ENCODE measurements at regions not wholly inside any gene's neighbourhood (a gene's known extent, or its start where the extent isn't known, plus 50 kb on each side); places are given as distances from the start of the nearest gene placed in this dataset.

DNA sequence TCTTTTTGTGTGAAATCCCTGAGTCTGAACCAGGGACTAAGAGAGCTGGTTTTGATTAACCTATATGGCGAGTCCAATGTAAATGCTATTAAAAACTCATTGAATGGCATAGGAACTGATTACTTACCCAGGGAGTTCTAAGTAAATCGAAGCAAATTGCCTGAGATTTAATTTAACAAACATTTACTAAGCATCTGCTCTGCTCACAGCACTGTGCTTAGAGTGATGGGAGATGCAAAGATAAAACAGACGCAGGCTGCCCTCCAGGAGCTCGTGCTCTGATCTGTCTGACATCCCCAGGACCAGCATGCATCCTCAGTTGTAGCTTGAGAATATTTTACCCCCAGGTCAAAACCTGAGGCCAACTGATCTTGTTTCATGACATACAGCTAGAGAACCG lies 247.9 kb downstream of the NR2F2 start:
- POLR2A ChIA-PET = no interaction called here
- CTCF ChIA-PET = no interaction called here
- H3K9me3 ChIP-seq (ENCODE audit: control insufficient read depth, insufficient read depth, low read length) = no peaks in the 10 kb centered on the region
- no peak overlapping the region for H3K27ac ChIP-seq (ENCODE audit: low read depth, low read length)
- no peak for DNase-seq (ENCODE audit: low read depth, low spot score)
- H3K27me3 ChIP-seq (ENCODE audit: control insufficient read depth, insufficient read depth, low read length) = no peaks in the 10 kb centered on the region
- H3K4me3 ChIP-seq (ENCODE audit: low read depth, low read length) = no peak overlapping the region
- TF ChIP-seq, protein P1, sequence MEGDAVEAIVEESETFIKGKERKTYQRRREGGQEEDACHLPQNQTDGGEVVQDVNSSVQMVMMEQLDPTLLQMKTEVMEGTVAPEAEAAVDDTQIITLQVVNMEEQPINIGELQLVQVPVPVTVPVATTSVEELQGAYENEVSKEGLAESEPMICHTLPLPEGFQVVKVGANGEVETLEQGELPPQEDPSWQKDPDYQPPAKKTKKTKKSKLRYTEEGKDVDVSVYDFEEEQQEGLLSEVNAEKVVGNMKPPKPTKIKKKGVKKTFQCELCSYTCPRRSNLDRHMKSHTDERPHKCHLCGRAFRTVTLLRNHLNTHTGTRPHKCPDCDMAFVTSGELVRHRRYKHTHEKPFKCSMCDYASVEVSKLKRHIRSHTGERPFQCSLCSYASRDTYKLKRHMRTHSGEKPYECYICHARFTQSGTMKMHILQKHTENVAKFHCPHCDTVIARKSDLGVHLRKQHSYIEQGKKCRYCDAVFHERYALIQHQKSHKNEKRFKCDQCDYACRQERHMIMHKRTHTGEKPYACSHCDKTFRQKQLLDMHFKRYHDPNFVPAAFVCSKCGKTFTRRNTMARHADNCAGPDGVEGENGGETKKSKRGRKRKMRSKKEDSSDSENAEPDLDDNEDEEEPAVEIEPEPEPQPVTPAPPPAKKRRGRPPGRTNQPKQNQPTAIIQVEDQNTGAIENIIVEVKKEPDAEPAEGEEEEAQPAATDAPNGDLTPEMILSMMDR (IDR thresholded peaks at IDR 0.05; ENCODE audit: low read depth, low read length) = no peak

DNA sequence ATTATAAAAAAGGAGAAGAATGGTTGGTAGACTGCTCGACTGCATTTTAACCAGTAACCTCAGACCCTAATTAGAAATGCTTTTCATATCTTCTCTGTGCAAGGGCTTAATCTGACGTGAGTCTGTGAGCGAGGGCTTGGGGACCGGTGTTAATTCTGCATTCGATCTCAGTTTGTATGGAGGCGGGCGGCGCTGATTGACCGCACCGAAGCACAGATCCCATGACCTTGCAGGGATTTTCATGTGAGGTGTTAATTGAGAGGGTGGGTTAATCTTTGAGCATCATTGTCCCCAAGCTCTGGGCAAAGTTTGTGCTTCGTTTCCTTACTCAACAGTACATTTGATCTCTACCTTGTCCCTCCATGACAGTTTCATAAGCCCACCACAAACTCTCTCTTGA lies 250.9 kb downstream of the NR2F2 start:
- H3K27me3 ChIP-seq (ENCODE audit: control insufficient read depth, insufficient read depth, low read length) = peaks cover 2% of the 10 kb centered on the region
- H3K27ac ChIP-seq (ENCODE audit: low read depth, low read length) = no peak overlapping the region
- H3K9me3 ChIP-seq (ENCODE audit: control insufficient read depth, insufficient read depth, low read length) = no peaks in the 10 kb centered on the region
- CTCF ChIA-PET = no interaction called here
- H3K4me3 ChIP-seq (ENCODE audit: low read depth, low read length) = no peak overlapping the region
- TF ChIP-seq, protein P1 (IDR thresholded peaks at IDR 0.05; ENCODE audit: low read depth, low read length) = no peak
- DNase-seq (ENCODE audit: low read depth, low spot score) = no peak
- POLR2A ChIA-PET = no interaction called here

DNA sequence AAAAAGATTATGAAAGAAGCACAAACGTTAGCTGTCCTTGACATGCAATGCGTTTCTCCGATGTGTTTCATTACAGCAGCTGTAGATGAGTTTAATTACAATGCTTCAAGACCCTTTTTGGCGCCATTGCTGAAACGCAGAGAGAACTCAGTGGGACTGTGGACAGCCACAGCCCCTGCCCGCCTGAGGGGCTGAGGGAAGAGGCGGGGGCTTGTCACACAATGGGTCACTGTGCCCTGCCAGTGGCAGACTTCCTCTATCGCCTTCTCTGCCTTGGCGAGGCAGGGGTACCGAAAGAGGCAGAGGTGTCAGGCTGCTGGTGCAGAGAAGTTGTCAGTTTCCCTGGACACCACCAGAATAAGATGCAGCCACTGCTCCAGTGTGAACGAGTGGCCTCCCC lies 252.0 kb downstream of the NR2F2 start:
- DNase-seq (ENCODE audit: low read depth, low spot score) = no peak
- CTCF ChIA-PET = interaction anchor here (0.6 kb wide), 1 partner anchor 383 kb away, joined by 3 read pairs; no protein-coding TSS in a partner anchor
- H3K9me3 ChIP-seq (ENCODE audit: control insufficient read depth, insufficient read depth, low read length) = no peaks in the 10 kb centered on the region
- TF ChIP-seq, protein P1 (IDR thresholded peaks at IDR 0.05; ENCODE audit: low read depth, low read length) = no peak
- H3K27me3 ChIP-seq (ENCODE audit: control insufficient read depth, insufficient read depth, low read length) = peaks cover 2% of the 10 kb centered on the region
- H3K27ac ChIP-seq (ENCODE audit: low read depth, low read length) = no peak overlapping the region
- H3K4me3 ChIP-seq (ENCODE audit: low read depth, low read length) = no peak overlapping the region
- POLR2A ChIA-PET = no interaction called here

DNA sequence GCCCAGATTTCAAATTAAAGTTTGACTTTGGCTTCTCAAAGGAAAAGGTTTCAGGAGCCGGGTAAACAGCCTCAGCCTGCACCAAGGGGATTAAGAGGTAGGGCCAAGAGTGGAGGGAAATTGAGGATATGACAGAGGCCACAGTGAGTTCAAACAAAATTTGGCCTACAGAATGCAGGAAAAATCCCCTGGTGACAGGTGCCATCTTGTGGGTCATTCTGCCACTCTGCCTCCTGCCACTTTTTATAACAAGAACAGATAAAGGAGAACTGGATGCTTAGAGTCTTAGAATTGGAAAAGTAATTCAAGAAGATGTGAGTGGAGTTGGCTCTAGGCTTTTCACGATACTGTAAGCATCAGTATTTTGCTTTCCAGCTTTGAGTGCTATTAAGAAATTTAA lies 253.2 kb downstream of the NR2F2 start:
- ChIA-PET CTCF (no interaction called here), POLR2A (no interaction called here)
- Histone ChIP-seq H3K27ac (ENCODE audit: low read depth, low read length) (no peak overlapping the region), H3K9me3 (ENCODE audit: control insufficient read depth, insufficient read depth, low read length) (no peaks in the 10 kb centered on the region), H3K4me3 (ENCODE audit: low read depth, low read length) (no peak overlapping the region), H3K27me3 (ENCODE audit: control insufficient read depth, insufficient read depth, low read length) (peaks cover 2% of the 10 kb centered on the region)
- no peak for DNase-seq (ENCODE audit: low read depth, low spot score)
- TF ChIP-seq, protein P1 (IDR thresholded peaks at IDR 0.05; ENCODE audit: low read depth, low read length) = no peak

DNA sequence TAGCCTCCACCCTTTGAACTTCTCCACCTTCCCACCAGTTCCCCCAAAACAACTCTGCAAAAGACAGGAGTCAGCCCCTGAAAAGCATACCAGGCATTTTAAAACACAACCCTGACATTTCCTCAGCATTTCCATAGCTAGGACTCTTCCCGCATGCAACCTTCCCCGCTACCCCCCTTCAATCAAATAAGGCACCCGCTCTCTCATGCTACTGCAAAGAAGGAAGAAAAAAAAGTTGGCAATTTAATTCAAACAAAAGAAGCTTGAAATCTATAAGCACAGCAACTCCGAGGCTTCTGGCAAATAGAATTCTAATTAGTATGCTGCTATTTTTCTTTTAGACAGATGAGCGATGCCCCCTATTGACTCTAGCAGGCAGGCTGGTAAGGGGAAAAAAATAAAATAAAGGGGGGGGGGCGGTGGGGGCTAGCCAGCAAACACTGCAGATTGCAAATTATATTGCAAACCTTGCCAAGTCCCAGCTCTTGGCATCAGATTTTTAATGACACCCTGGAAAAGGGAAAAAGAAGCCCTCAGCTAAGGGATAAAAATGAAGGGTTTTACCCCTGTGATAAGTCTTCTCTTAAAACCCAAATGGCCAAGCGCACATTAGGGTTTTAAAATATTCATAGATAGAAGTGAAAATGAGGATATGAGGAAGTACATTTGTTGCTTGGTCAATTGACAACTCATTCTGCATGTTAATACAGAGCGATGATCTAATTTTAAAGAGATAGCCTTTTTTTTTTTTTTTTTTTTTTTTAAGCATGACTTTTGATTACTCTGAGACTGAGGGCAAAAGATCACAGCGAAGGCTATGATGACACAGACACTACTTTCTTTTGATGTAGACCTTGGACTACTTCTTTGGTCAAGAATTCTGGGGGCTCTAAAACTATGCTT lies 255.2 kb downstream of the NR2F2 start:
- TF ChIP-seq, protein P1 (IDR thresholded peaks at IDR 0.05; ENCODE audit: low read depth, low read length) = peak; percentile 33
- Histone ChIP-seq H3K27me3 (ENCODE audit: control insufficient read depth, insufficient read depth, low read length) (peaks cover 2% of the 10 kb centered on the region), H3K9me3 (ENCODE audit: control insufficient read depth, insufficient read depth, low read length) (no peaks in the 10 kb centered on the region), H3K27ac (ENCODE audit: low read depth, low read length) (no peak overlapping the region), H3K4me3 (ENCODE audit: low read depth, low read length) (no peak overlapping the region)
- DNase-seq (ENCODE audit: low read depth, low spot score) = no peak
- POLR2A ChIA-PET = no interaction called here
- CTCF ChIA-PET = interaction anchor here (0.6 to 1.4 kb wide), 10 partner anchors 8 to 1907 kb away, joined by 3 to 7 read pairs (median 4); no protein-coding TSS in a partner anchor
